ENCODE measurements at regions not wholly inside any gene's neighbourhood (a gene's known extent, or its start where the extent isn't known, plus 50 kb on each side); places are given as distances from the start of the nearest gene placed in this dataset.

- no peak for DNase-seq (ENCODE audit: low read depth)
Observed at GRCh38 chr14:104274806-104275205, 136.4 kb downstream of the KIF26A start.

- DNase-seq (ENCODE audit: low read depth): no peak
Observed at GRCh38 chr14:104277416-104278213, 139.2 kb downstream of the KIF26A start.

- no peak for DNase-seq (ENCODE audit: low read depth)
Observed at GRCh38 chr14:104278214-104278534, 139.8 kb downstream of the KIF26A start.

- no peak for DNase-seq (ENCODE audit: low read depth)
Observed at GRCh38 chr14:104280085-104280901, 141.9 kb downstream of the KIF26A start.

- DNase-seq (ENCODE audit: low read depth): no peak
Observed at GRCh38 chr14:104280902-104281767, 142.7 kb downstream of the KIF26A start.

GRCh38 chr14:104281768-104282301 lies 143.4 kb downstream of the KIF26A start:
- DNase-seq (ENCODE audit: low read depth): no peak

GRCh38 chr14:104282332-104283196 lies 144.2 kb downstream of the KIF26A start:
- DNase-seq (ENCODE audit: low read depth): no peak

- no peak for DNase-seq (ENCODE audit: low read depth)
Observed at GRCh38 chr14:104283197-104284106, 145.1 kb downstream of the KIF26A start.

GRCh38 chr14:104284107-104284592 lies 145.8 kb downstream of the KIF26A start:
- DNase-seq (ENCODE audit: low read depth): no peak

- DNase-seq (ENCODE audit: low read depth): no peak
Observed at GRCh38 chr14:104284636-104285507, 146.5 kb downstream of the KIF26A start.

GRCh38 chr14:104285508-104285840 lies 147.1 kb downstream of the KIF26A start:
- DNase-seq (ENCODE audit: low read depth): no peak

- DNase-seq (ENCODE audit: low read depth): no peak
Observed at GRCh38 chr14:104286086-104286485, 147.7 kb downstream of the KIF26A start.

- no peak for DNase-seq (ENCODE audit: low read depth)
Observed at GRCh38 chr14:104286496-104286895, 148.1 kb downstream of the KIF26A start.

GRCh38 chr14:104287301-104288009 lies 149.1 kb downstream of the KIF26A start:
- no peak for DNase-seq (ENCODE audit: low read depth)

- no peak for DNase-seq (ENCODE audit: low read depth)
Observed at GRCh38 chr14:104288272-104288671, 149.9 kb downstream of the KIF26A start.

GRCh38 chr14:104289507-104289906 lies 151.1 kb downstream of the KIF26A start:
- DNase-seq (ENCODE audit: low read depth): no peak

- DNase-seq (ENCODE audit: low read depth): no peak
Observed at GRCh38 chr14:104290058-104290667, 151.8 kb downstream of the KIF26A start.

- DNase-seq (ENCODE audit: low read depth): no peak
Observed at GRCh38 chr14:104290756-104291122, 152.4 kb downstream of the KIF26A start.
